ENCODE measurements at regions not wholly inside any gene's neighbourhood (a gene's known extent, or its start where the extent isn't known, plus 50 kb on each side); places are given as distances from the start of the nearest gene placed in this dataset.

DNA sequence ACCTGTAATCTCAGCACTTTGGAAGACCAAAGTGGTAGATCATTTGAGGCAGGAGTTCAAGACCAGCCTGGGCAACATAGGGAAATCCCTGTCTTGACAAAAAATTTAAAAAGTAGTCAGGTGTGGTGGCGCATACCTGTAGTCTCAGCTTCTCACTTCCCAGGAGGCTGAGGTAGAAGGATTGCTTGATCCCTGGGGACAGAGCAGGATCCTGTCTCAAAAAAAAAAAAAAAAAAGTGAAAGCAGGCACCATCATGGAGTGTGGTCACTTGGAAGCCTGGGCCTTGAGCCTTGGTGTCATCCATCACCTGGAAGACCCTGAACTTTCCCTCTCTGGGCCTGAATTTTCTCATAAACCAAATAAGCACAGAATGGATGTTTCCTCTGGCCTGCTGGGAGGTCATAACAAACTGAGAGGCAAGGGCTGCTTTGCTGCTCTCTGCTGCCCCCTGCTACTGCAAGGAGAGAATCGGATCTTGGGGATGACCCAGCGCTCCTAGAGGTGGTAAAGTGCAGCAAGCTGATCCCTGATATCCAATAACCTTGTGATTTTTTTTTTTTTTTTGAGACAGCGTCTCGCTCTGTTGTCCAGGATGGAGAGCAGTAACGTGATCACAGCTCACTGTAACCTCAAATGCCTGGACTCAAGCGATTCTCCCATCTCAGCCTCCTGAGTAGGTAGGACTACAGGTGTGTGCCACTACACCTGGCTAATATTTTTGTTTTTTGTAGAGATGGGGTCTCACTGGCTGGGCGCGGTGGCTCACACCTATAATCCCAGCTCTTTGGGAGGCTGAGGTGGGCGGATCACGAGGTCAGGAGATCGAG lies 75.9 kb upstream of the RNU2-1 start:
- no peak for TF ChIP-seq ZSCAN29 (IDR thresholded peaks at IDR 0.05)
- no peak for TF ChIP-seq USF2 (CRISPR knock-in tag; IDR thresholded peaks at IDR 0.05)
- TF ChIP-seq DDX20 (tag; IDR thresholded peaks at IDR 0.05; ENCODE audit: low read depth), result no peak
- TF ChIP-seq, protein P1, sequence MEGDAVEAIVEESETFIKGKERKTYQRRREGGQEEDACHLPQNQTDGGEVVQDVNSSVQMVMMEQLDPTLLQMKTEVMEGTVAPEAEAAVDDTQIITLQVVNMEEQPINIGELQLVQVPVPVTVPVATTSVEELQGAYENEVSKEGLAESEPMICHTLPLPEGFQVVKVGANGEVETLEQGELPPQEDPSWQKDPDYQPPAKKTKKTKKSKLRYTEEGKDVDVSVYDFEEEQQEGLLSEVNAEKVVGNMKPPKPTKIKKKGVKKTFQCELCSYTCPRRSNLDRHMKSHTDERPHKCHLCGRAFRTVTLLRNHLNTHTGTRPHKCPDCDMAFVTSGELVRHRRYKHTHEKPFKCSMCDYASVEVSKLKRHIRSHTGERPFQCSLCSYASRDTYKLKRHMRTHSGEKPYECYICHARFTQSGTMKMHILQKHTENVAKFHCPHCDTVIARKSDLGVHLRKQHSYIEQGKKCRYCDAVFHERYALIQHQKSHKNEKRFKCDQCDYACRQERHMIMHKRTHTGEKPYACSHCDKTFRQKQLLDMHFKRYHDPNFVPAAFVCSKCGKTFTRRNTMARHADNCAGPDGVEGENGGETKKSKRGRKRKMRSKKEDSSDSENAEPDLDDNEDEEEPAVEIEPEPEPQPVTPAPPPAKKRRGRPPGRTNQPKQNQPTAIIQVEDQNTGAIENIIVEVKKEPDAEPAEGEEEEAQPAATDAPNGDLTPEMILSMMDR (IDR thresholded peaks at IDR 0.05 in 2 of 3, conservative IDR thresholded peaks at IDR 0.05 in 1 of 3; ENCODE audit: insufficient read depth in 2 of 3, low read depth in 1 of 3, low read length in 3 of 3), result no peak
- TF ChIP-seq, protein P2, sequence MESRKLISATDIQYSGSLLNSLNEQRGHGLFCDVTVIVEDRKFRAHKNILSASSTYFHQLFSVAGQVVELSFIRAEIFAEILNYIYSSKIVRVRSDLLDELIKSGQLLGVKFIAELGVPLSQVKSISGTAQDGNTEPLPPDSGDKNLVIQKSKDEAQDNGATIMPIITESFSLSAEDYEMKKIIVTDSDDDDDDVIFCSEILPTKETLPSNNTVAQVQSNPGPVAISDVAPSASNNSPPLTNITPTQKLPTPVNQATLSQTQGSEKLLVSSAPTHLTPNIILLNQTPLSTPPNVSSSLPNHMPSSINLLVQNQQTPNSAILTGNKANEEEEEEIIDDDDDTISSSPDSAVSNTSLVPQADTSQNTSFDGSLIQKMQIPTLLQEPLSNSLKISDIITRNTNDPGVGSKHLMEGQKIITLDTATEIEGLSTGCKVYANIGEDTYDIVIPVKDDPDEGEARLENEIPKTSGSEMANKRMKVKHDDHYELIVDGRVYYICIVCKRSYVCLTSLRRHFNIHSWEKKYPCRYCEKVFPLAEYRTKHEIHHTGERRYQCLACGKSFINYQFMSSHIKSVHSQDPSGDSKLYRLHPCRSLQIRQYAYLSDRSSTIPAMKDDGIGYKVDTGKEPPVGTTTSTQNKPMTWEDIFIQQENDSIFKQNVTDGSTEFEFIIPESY (CRISPR knock-in tag; IDR thresholded peaks at IDR 0.05), result no peak
- no peak for TF ChIP-seq NONO (IDR thresholded peaks at IDR 0.05; ENCODE audit: low read depth in 2 of 2, low read length in 1 of 2)
